SJSA1 (cell line): ENCODE measurements at regions not wholly inside any gene's neighbourhood (a gene's known extent, or its start where the extent isn't known, plus 50 kb on each side); places are given as distances from the start of the nearest gene placed in this dataset.
"Not testable (repeated sequence)": the region's sequence is repeated elsewhere in the genome, so short reads cannot be mapped to it uniquely, and the experiment has no call there.

Experiments used
- DNase-seq, 2 experiments: peaks; one replicate each; pipeline ENCODE4 v3.0.0-alpha.2; 2015 to 2020; ENCODE audit warnings: low spot score in 2 of 2, low read depth in 1 of 2
- H3K27ac ChIP-seq: fragments of 250-450 bp; sonication (Bioruptor Pico); 2 replicates; pipeline ENCODE4 v1.5.1; 2020; ENCODE audit warnings: mild to moderate bottlenecking, moderate library complexity
- H3K27me3 ChIP-seq: fragments of 250-450 bp; sonication (Bioruptor Pico); replicated peaks from 2 replicates; pipeline ENCODE4 v1.5.1; 2020; ENCODE audit warnings: mild to moderate bottlenecking, moderate library complexity
- H3K36me3 ChIP-seq: fragments of 250-450 bp; sonication (Bioruptor Pico); 2 replicates; pipeline ENCODE4 v1.5.1; 2020; ENCODE audit warnings: mild to moderate bottlenecking
- H3K4me1 ChIP-seq: fragments of 250-450 bp; sonication (Bioruptor Pico); replicated peaks from 2 replicates; pipeline ENCODE4 v1.6.1; 2021; ENCODE audit warnings: mild to moderate bottlenecking
- H3K4me3 ChIP-seq: fragments of 250-450 bp; sonication (Bioruptor Pico); 2 replicates; pipeline ENCODE4 v1.5.1; 2020; ENCODE audit warnings: mild to moderate bottlenecking
- H3K9me3 ChIP-seq: fragments of 250-450 bp; sonication (Bioruptor Pico); replicated peaks from 2 replicates; pipeline ENCODE4 v1.5.1; 2020; ENCODE audit warnings: mild to moderate bottlenecking

GRCh38 chr3:6734395-6734746, 126.5 kb upstream of the GRM7 start:
- Histone ChIP-seq H3K4me1 (no peaks in the 10 kb centered on the region), H3K27ac (no peak overlapping the region), H3K4me3 (no peak overlapping the region), H3K27me3 (no peaks in the 10 kb centered on the region), H3K36me3 (no peaks in the 10 kb centered on the region), H3K9me3 (no peaks in the 10 kb centered on the region)
- no peak for DNase-seq

GRCh38 chr3:6736836-6737629, 123.9 kb upstream of the GRM7 start:
- H3K27ac ChIP-seq = no peak overlapping the region
- no peaks in the 10 kb centered on the region for H3K4me1 ChIP-seq
- no peak overlapping the region for H3K4me3 ChIP-seq
- H3K9me3 ChIP-seq = no peaks in the 10 kb centered on the region
- H3K36me3 ChIP-seq = no peaks in the 10 kb centered on the region
- DNase-seq = no peak
- no peaks in the 10 kb centered on the region for H3K27me3 ChIP-seq

GRCh38 chr3:6737630-6738029, 123.3 kb upstream of the GRM7 start:
- Histone ChIP-seq H3K27me3 (no peaks in the 10 kb centered on the region), H3K27ac (no peak overlapping the region), H3K4me1 (no peaks in the 10 kb centered on the region), H3K4me3 (no peak overlapping the region), H3K36me3 (no peaks in the 10 kb centered on the region), H3K9me3 (no peaks in the 10 kb centered on the region)
- DNase-seq = no peak

GRCh38 chr3:6739288-6739687, 121.6 kb upstream of the GRM7 start:
- H3K36me3 ChIP-seq = no peaks in the 10 kb centered on the region
- DNase-seq = no peak
- no peaks in the 10 kb centered on the region for H3K4me1 ChIP-seq
- H3K9me3 ChIP-seq = no peaks in the 10 kb centered on the region
- no peaks in the 10 kb centered on the region for H3K27me3 ChIP-seq
- no peak overlapping the region for H3K4me3 ChIP-seq
- H3K27ac ChIP-seq = no peak overlapping the region

- no peak overlapping the region for H3K4me3 ChIP-seq
- H3K36me3 ChIP-seq = no peaks in the 10 kb centered on the region
- H3K27ac ChIP-seq = no peak overlapping the region
- no peaks in the 10 kb centered on the region for H3K4me1 ChIP-seq
- DNase-seq = no peak
- H3K27me3 ChIP-seq = no peaks in the 10 kb centered on the region
- H3K9me3 ChIP-seq = no peaks in the 10 kb centered on the region
These were observed 117.7 kb upstream of the GRM7 start for GRCh38 chr3:6743067-6743720.

GRCh38 chr3:6746443-6746842, 114.5 kb upstream of the GRM7 start:
- H3K4me3 ChIP-seq = no peak overlapping the region
- no peaks in the 10 kb centered on the region for H3K27me3 ChIP-seq
- H3K36me3 ChIP-seq = no peaks in the 10 kb centered on the region

GRCh38 chr3:6747017-6747416, 113.9 kb upstream of the GRM7 start:
- H3K9me3 ChIP-seq = no peaks in the 10 kb centered on the region; the same call in 1 of the 2 replicates
- no peak overlapping the region for H3K27ac ChIP-seq
- H3K36me3 ChIP-seq = no peaks in the 10 kb centered on the region
- H3K4me3 ChIP-seq = no peak overlapping the region
- no peaks in the 10 kb centered on the region for H3K27me3 ChIP-seq
- no peak for DNase-seq
- no peaks in the 10 kb centered on the region for H3K4me1 ChIP-seq

More at GRCh38 chr3:6746443-6746842, 114.5 kb upstream of the GRM7 start:
- Histone ChIP-seq H3K9me3 (no peaks in the 10 kb centered on the region; the same call in 1 of the 2 replicates), H3K27ac (no peak overlapping the region), H3K4me1 (no peaks in the 10 kb centered on the region)
- no peak for DNase-seq

- H3K27me3 ChIP-seq = no peaks in the 10 kb centered on the region
These were observed 110.1 kb upstream of the GRM7 start for GRCh38 chr3:6750782-6751181.

GRCh38 chr3:6753536-6753935, 107.4 kb upstream of the GRM7 start:
- H3K4me3 ChIP-seq = no peak overlapping the region
- no peak overlapping the region for H3K27ac ChIP-seq
- no peaks in the 10 kb centered on the region for H3K36me3 ChIP-seq
- no peaks in the 10 kb centered on the region for H3K27me3 ChIP-seq
- no peak for DNase-seq
- no peaks in the 10 kb centered on the region; the same call in 1 of the 2 replicates for H3K9me3 ChIP-seq
- H3K4me1 ChIP-seq = no peaks in the 10 kb centered on the region

More at GRCh38 chr3:6750782-6751181, 110.1 kb upstream of the GRM7 start:
- Histone ChIP-seq H3K4me1 (no peaks in the 10 kb centered on the region), H3K9me3 (no peaks in the 10 kb centered on the region; the same call in 1 of the 2 replicates), H3K36me3 (no peaks in the 10 kb centered on the region), H3K4me3 (no peak overlapping the region), H3K27ac (no peak overlapping the region)
- DNase-seq = no peak

- not testable (repeated sequence) for H3K9me3 ChIP-seq, DNase-seq, H3K27ac ChIP-seq, H3K27me3 ChIP-seq, H3K4me3 ChIP-seq, H3K36me3 ChIP-seq, H3K4me1 ChIP-seq
These were observed 91.2 kb upstream of the GRM7 start for GRCh38 chr3:6769532-6770396.

GRCh38 chr3:6770397-6770690, 90.6 kb upstream of the GRM7 start:
- H3K27ac ChIP-seq = no peak overlapping the region
- H3K4me3 ChIP-seq = no peak overlapping the region
- DNase-seq = no peak
- H3K4me1 ChIP-seq = no peaks in the 10 kb centered on the region
- no peaks in the 10 kb centered on the region for H3K27me3 ChIP-seq
- no peaks in the 10 kb centered on the region for H3K36me3 ChIP-seq
- no peaks in the 10 kb centered on the region for H3K9me3 ChIP-seq

GRCh38 chr3:6771171-6771570, 89.7 kb upstream of the GRM7 start:
- H3K4me1 ChIP-seq = no peaks in the 10 kb centered on the region
- no peaks in the 10 kb centered on the region for H3K27me3 ChIP-seq
- no peak overlapping the region for H3K27ac ChIP-seq
- no peak overlapping the region for H3K4me3 ChIP-seq
- H3K36me3 ChIP-seq = no peaks in the 10 kb centered on the region
- DNase-seq = no peak
- H3K9me3 ChIP-seq = no peaks in the 10 kb centered on the region

GRCh38 chr3:6779140-6779539, 81.8 kb upstream of the GRM7 start:
- Histone ChIP-seq H3K4me1 (no peaks in the 10 kb centered on the region), H3K36me3 (no peaks in the 10 kb centered on the region), H3K27ac (no peak overlapping the region), H3K27me3 (no peaks in the 10 kb centered on the region), H3K4me3 (no peak overlapping the region), H3K9me3 (no peaks in the 10 kb centered on the region)
- no peak for DNase-seq

- no peak overlapping the region for H3K4me3 ChIP-seq
- H3K36me3 ChIP-seq = no peaks in the 10 kb centered on the region
- H3K4me1 ChIP-seq = no peaks in the 10 kb centered on the region
- H3K27me3 ChIP-seq = no peaks in the 10 kb centered on the region
- no peak for DNase-seq
- H3K9me3 ChIP-seq = no peaks in the 10 kb centered on the region
- H3K27ac ChIP-seq = no peak overlapping the region
These were observed 79.8 kb upstream of the GRM7 start for GRCh38 chr3:6781092-6781491.
